Colonic mucosa (tissue), 4 donors: ENCODE measurements at regions not wholly inside any gene's neighbourhood (a gene's known extent, or its start where the extent isn't known, plus 50 kb on each side); places are given as distances from the start of the nearest gene placed in this dataset.
"Not testable (repeated sequence)": the region's sequence is repeated elsewhere in the genome, so short reads cannot be mapped to it uniquely, and the experiment has no call there.

ENCODE experiments used
- DNase-seq: peaks from one replicate; pipeline ENCODE4 v3.0.0-alpha.2; 2020
- H3K27ac ChIP-seq: fragments of 200-600 bp; one replicate; pipeline ENCODE4 v1.8.0; 2021
- H3K27me3 ChIP-seq: fragments of 200-600 bp; one replicate; pipeline ENCODE4 v1.8.0; 2021
- H3K36me3 ChIP-seq: fragments of 200-600 bp; one replicate; pipeline ENCODE4 v1.8.0; 2021
- H3K4me1 ChIP-seq: fragments of 200-600 bp; one replicate; pipeline ENCODE4 v1.8.0; 2021; ENCODE audit warnings: mild to moderate bottlenecking
- H3K4me3 ChIP-seq: fragments of 200-600 bp; one replicate; pipeline ENCODE4 v1.8.0; 2021
- H3K9ac ChIP-seq, 2 donors: one replicate each; pipeline ENCODE4 v1.7.0; 2013; ENCODE audit warnings: control low read depth in 2 of 2, low read depth in 2 of 2, low read length in 2 of 2
- H3K9me3 ChIP-seq: fragments of 200-600 bp; one replicate; pipeline ENCODE4 v1.8.0; 2021
- intact Hi-C: fragments of 100-400 bp; cut with DNase I; formaldehyde crosslinking; loops from one replicate; pipeline ENCODE4 v1.14.1; 2022
- TF ChIP-seq, protein P1 (sequence below): fragments of 200-600 bp; IDR thresholded peaks from one replicate; pipeline ENCODE4 v1.8.0; 2022; ENCODE audit warnings: antibody characterized with exemption, mild to moderate bottlenecking
- donor health status: healthy.
- donor health status: DM: no; HTN: no; CAD: no.
- donor health status: DM: no; HTN: no; CAD: no.

DNA sequence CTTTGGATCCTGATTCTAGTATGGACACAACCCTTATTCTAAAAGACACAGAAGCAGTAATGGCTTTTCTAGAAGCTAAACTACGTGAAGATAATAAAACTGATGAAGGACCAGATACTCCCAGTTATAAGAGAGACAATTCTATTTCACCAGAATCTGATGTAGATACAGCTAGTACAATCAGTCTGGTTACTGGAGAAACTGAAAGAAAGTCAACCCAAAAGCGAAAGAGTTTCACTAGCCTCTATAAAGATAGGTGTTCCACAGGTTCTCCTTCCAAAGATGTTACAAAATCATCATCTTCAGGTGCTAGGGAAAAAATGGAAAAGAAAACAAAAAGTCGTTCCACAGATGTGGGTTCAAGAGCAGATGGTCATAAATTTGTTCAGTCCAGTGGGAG is 161.5 kb upstream of the PRSS12 start:
- H3K9me3 ChIP-seq, intact Hi-C loops, H3K9ac ChIP-seq, H3K4me1 ChIP-seq, H3K36me3 ChIP-seq, DNase-seq, H3K27me3 ChIP-seq, H3K27ac ChIP-seq, H3K4me3 ChIP-seq: not testable (repeated sequence)

DNA sequence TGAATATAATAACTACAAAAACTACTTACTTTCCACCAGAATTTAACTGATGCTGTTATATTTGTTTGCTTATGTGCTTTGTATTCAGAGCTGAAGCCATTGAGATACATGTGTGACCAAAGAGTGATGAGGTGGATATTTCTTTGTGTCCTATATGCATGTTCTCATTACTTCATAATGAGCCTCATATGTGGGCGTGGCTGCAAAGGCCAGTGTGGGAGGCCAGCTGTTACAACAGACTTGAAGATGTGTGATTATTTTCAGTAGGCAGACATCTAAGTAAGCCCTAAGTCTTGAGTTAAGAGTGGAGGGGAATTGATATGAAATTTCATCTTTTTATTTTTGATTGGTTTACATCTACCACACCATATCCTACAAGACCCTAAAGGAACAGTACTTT is 163.3 kb upstream of the PRSS12 start:
- DNase-seq, H3K36me3 ChIP-seq, H3K27me3 ChIP-seq, H3K9ac ChIP-seq, H3K27ac ChIP-seq, H3K9me3 ChIP-seq, H3K4me1 ChIP-seq, intact Hi-C loops, H3K4me3 ChIP-seq: not testable (repeated sequence)

DNA sequence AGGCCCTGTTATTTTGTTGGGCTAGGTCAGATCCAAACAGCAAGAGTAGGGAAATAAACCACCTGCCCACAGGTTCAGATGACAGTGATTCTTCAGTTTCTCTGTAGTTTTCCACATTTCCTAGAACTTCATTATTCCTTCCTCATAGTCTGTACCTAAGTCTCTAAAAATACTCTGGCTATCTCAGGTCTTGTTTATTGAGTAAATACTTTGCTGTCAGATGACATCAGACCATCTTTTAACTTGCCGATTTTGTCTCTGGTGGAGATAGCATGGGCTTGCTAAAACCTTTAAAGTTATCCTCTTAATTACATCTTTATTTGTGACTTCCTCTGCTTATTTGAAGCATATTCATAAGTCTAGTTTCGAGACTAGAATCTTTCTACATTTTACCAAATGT is 155.1 kb upstream of the METTL14 start:
- H3K9me3 ChIP-seq, intact Hi-C loops, H3K27me3 ChIP-seq, H3K36me3 ChIP-seq, H3K4me3 ChIP-seq, DNase-seq, H3K4me1 ChIP-seq, H3K9ac ChIP-seq, H3K27ac ChIP-seq: not testable (repeated sequence)

GRCh38 chr4:118531947-118532346 is 153.2 kb upstream of the METTL14 start:
- H3K36me3 ChIP-seq, H3K27ac ChIP-seq, intact Hi-C loops, H3K9me3 ChIP-seq, DNase-seq, H3K27me3 ChIP-seq, H3K4me1 ChIP-seq, H3K9ac ChIP-seq, H3K4me3 ChIP-seq: not testable (repeated sequence)

DNA sequence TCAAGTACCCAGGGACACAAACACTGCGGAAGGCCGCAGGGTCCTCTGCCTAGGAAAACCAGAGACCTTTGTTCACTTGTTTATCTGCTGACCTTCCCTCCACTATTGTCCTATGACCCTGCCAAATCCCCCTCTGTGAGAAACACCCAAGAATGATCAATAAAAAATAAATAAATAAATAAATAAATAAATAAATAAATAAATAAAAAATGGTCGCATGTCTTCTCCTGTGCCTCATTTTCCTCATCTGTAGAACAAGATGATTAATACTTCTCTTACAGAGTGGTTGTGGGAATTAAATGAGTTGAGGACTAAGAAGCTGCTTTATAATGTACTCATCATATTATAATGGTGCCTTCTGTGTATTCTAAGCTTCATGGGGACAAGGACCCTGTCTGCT is 149.4 kb upstream of the METTL14 start:
- H3K9me3 ChIP-seq, H3K27me3 ChIP-seq, intact Hi-C loops, H3K4me3 ChIP-seq, H3K36me3 ChIP-seq, H3K4me1 ChIP-seq, H3K27ac ChIP-seq, DNase-seq, H3K9ac ChIP-seq: not testable (repeated sequence)

DNA sequence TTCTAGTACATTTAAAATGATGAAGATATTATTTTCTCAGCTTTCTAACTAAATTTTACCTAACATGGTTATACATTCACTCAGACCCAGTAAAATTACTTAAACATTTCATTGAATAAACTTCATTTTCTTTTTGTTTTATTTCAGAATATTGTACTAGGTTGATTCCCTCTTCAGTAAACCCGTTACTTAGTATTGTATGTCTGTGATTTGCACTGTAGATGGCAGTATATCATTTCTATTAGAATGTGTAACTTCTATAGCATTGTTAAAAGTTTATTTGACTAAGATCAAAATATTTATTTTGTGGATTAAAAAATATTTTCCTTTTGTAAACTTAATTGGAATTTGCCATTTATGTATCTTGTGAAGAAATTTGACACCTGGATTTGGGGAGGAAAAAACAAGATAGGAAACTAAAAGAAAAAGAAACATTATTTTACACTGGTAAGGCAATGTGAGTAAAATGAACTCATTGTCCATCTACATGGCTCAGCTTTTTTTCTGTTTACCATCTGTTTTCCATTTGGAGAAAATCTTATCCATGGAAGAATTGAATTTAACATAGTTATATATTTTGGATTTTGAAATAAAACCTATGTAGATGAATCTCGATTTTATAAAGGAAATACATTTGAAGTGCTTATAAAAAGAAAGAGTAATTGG is 145.6 kb upstream of the METTL14 start:
- H3K27me3 ChIP-seq, intact Hi-C loops, H3K4me1 ChIP-seq, DNase-seq, H3K27ac ChIP-seq, H3K4me3 ChIP-seq, H3K9me3 ChIP-seq, H3K36me3 ChIP-seq, H3K9ac ChIP-seq: not testable (repeated sequence)
- TF ChIP-seq, protein P1, sequence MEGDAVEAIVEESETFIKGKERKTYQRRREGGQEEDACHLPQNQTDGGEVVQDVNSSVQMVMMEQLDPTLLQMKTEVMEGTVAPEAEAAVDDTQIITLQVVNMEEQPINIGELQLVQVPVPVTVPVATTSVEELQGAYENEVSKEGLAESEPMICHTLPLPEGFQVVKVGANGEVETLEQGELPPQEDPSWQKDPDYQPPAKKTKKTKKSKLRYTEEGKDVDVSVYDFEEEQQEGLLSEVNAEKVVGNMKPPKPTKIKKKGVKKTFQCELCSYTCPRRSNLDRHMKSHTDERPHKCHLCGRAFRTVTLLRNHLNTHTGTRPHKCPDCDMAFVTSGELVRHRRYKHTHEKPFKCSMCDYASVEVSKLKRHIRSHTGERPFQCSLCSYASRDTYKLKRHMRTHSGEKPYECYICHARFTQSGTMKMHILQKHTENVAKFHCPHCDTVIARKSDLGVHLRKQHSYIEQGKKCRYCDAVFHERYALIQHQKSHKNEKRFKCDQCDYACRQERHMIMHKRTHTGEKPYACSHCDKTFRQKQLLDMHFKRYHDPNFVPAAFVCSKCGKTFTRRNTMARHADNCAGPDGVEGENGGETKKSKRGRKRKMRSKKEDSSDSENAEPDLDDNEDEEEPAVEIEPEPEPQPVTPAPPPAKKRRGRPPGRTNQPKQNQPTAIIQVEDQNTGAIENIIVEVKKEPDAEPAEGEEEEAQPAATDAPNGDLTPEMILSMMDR = peak; percentile 24

- H3K4me3 ChIP-seq, H3K36me3 ChIP-seq, H3K9ac ChIP-seq, H3K27me3 ChIP-seq, H3K9me3 ChIP-seq, DNase-seq, H3K4me1 ChIP-seq, intact Hi-C loops, H3K27ac ChIP-seq: not testable (repeated sequence)
Observed at GRCh38 chr4:118556576-118556975, 128.6 kb upstream of the METTL14 start.

DNA sequence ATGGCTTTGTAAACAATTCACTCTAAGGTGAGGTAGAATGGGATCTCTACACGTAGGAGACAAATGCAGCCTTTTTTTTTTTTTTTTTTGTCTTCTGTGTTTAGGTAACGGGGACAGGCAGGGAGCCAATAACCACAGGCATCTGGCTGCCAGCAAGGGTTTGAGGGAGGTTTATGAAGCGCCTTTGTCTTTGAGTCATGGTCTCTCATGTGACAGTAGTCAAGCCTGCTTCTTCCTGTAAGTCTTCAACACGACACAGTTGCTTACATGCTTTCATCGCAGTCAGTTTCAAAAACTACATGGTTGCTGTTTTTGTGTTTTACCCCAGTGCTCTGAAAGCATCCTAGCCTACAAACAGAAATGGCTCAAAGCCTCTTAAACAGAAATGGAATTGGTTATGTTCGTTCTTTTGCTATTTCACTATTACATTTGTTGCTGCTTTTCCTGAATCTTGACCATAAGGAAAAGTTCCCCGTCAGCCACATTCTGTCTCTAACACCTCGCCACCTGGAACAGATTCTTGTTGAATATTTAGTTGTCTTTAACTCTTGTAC is 127.8 kb upstream of the METTL14 start:
- intact Hi-C loops = no loop called here
- Histone ChIP-seq H3K36me3 (no peaks in the 10 kb centered on the region), H3K9me3 (no peaks in the 10 kb centered on the region), H3K4me1 (no peaks in the 10 kb centered on the region), H3K4me3 (no peak overlapping the region), H3K9ac (no peak overlapping the region), H3K27me3 (no peaks in the 10 kb centered on the region), H3K27ac (no peak overlapping the region)
- DNase-seq = no peak
- TF ChIP-seq, protein P1 = no peak

GRCh38 chr4:118558188-118558587 is 127.0 kb upstream of the METTL14 start:
- H3K27me3 ChIP-seq, H3K9ac ChIP-seq, DNase-seq, intact Hi-C loops, H3K9me3 ChIP-seq, H3K36me3 ChIP-seq, H3K27ac ChIP-seq, H3K4me3 ChIP-seq, H3K4me1 ChIP-seq: not testable (repeated sequence)

GRCh38 chr4:118561559-118561958 is 123.6 kb upstream of the METTL14 start:
- H3K36me3 ChIP-seq, intact Hi-C loops, H3K9me3 ChIP-seq, H3K27me3 ChIP-seq, DNase-seq, H3K4me3 ChIP-seq, H3K9ac ChIP-seq, H3K4me1 ChIP-seq, H3K27ac ChIP-seq: not testable (repeated sequence)

GRCh38 chr4:118566003-118566513 is 119.1 kb upstream of the METTL14 start:
- H3K4me1 ChIP-seq, DNase-seq, H3K27ac ChIP-seq, H3K4me3 ChIP-seq, H3K36me3 ChIP-seq, H3K9ac ChIP-seq, H3K9me3 ChIP-seq, intact Hi-C loops, H3K27me3 ChIP-seq: not testable (repeated sequence)

- H3K27ac ChIP-seq, H3K4me3 ChIP-seq, DNase-seq, H3K27me3 ChIP-seq, H3K4me1 ChIP-seq, H3K9me3 ChIP-seq, H3K9ac ChIP-seq, H3K36me3 ChIP-seq, intact Hi-C loops: not testable (repeated sequence)
Observed at GRCh38 chr4:118572991-118573390, 112.2 kb upstream of the METTL14 start.
